H1 (cell line): ENCODE measurements at regions not wholly inside any gene's neighbourhood (a gene's known extent, or its start where the extent isn't known, plus 50 kb on each side); places are given as distances from the start of the nearest gene placed in this dataset.

ENCODE experiments used
- CTCF ChIA-PET: fragments of 300-600 bp; sonication (Branson Sonifier 250); formaldehyde crosslinking; loops from one replicate; lab custom pipeline; 2021; ENCODE audit not compliant: partially characterized antibody; lab: Charles Lee
- POLR2A ChIA-PET: fragments of 300-600 bp; sonication (Branson Sonifier 250); formaldehyde crosslinking; loops from one replicate; lab custom pipeline; 2021; ENCODE audit warnings: inconsistent platforms; ENCODE audit not compliant: partially characterized antibody; lab: Charles Lee
- DNase-seq, 2 experiments: peaks; one replicate each; pipeline versions ENCODE4 v3.0.0 to v3.0.0-alpha.2; 2010 to 2022; ENCODE audit warnings: low spot score in 2 of 2, low read depth in 1 of 2, mixed read lengths in 1 of 2
- FAIRE-seq: peaks from 2 replicates; lab custom pipeline; 2011; peaks lifted over from hg19 to GRCh38; lab: Jason Lieb, UNC
- H2AFZ ChIP-seq: 2 replicates; pipeline ENCODE4 v1.8.1; 2012; ENCODE audit warnings: low read length, inconsistent platforms
- H2AK5ac ChIP-seq: 2 replicates; pipeline ENCODE4 v1.6.1; 2013; ENCODE audit warnings: low read depth, low read length
- H2BK120ac ChIP-seq: replicated peaks from 2 replicates; pipeline ENCODE3; 2013; ENCODE audit warnings: low read depth, low read length, inconsistent platforms
- H2BK12ac ChIP-seq: 2 replicates; pipeline ENCODE4 v1.6.1; 2013; ENCODE audit warnings: low read depth, low read length
- H2BK15ac ChIP-seq: 2 replicates; pipeline ENCODE4 v1.6.1; 2013; ENCODE audit warnings: low read length
- H2BK20ac ChIP-seq: 2 replicates; pipeline ENCODE4 v1.6.1; 2013; ENCODE audit warnings: low read length
- H2BK5ac ChIP-seq: 2 replicates; pipeline ENCODE4 v1.6.1; 2013; ENCODE audit warnings: low read depth, low read length
- H3K14ac ChIP-seq: 2 replicates; pipeline ENCODE4 v1.6.1; 2013; ENCODE audit warnings: inconsistent platforms; ENCODE audit not compliant: insufficient read length
- H3K18ac ChIP-seq: 2 replicates; pipeline ENCODE4 v1.6.1; 2013; ENCODE audit warnings: low read length; ENCODE audit errors: extremely low read depth
- H3K23ac ChIP-seq: 2 replicates; pipeline ENCODE4 v1.6.1; 2013; ENCODE audit warnings: inconsistent platforms; ENCODE audit not compliant: insufficient read length
- H3K23me2 ChIP-seq: 2 replicates; pipeline ENCODE4 v1.6.1; 2013; ENCODE audit warnings: low read depth, low read length
- H3K27ac ChIP-seq: 2 replicates; pipeline ENCODE4 v1.6.1; 2011; ENCODE audit warnings: low read depth, low read length, inconsistent platforms
- H3K27me3 ChIP-seq, 4 experiments: replicated peaks in 1 of 4; 1 replicate in 1 of 4; 2 replicates in 3 of 4; pipeline versions ENCODE4 v1.6.1 to v1.8.1; 2011 to 2013; ENCODE audit warnings: low read length in 3 of 4, mild to moderate bottlenecking in 3 of 4, inconsistent platforms in 2 of 4, mixed read lengths in 2 of 4, moderate library complexity in 1 of 4; ENCODE audit not compliant: control insufficient read depth in 3 of 4, insufficient read depth in 3 of 4; ENCODE audit errors: extremely low read depth in 1 of 4
- H3K36me3 ChIP-seq, 4 experiments: 2 replicates each; pipeline versions ENCODE4 v1.6.1 to v1.8.1; 2011 to 2013; ENCODE audit warnings: mild to moderate bottlenecking in 4 of 4, low read length in 3 of 4, moderate library complexity in 2 of 4, control low read depth in 1 of 4, inconsistent platforms in 1 of 4; ENCODE audit not compliant: insufficient read depth in 4 of 4, control insufficient read depth in 2 of 4
- H3K4ac ChIP-seq: replicated peaks from 2 replicates; pipeline ENCODE3; 2013; ENCODE audit warnings: low read length, low read depth, mixed read lengths, inconsistent platforms; ENCODE audit not compliant: insufficient read length
- H3K4me1 ChIP-seq, 4 experiments: replicated peaks in 1 of 4; 1 replicate in 1 of 4; 2 replicates in 3 of 4; pipeline versions ENCODE4 v1.6.1 to v1.8.1; 2011 to 2013; ENCODE audit warnings: low read length in 3 of 4, inconsistent platforms in 2 of 4, mixed read lengths in 1 of 4; ENCODE audit not compliant: insufficient read depth in 4 of 4, control insufficient read depth in 3 of 4
- H3K4me2 ChIP-seq, 2 experiments: 2 replicates each; pipeline versions ENCODE4 v1.6.1 to v1.8.1; 2011 to 2013; ENCODE audit warnings: low read depth in 2 of 2, low read length in 2 of 2, control low read depth in 1 of 2, inconsistent platforms in 1 of 2, mild to moderate bottlenecking in 1 of 2; ENCODE audit not compliant: insufficient read depth in 1 of 2
- H3K4me3 ChIP-seq, 4 experiments: fragments of 200-600, 300-600 bp in 1 of 4; sonication (generic), shearing (Covaris generic), sonication (Bioruptor Twin) in 1 of 4; 2 replicates each; pipeline versions ENCODE4 v1.5.1 to v1.8.1; 2011 to 2016; ENCODE audit warnings: low read length in 4 of 4, low read depth in 3 of 4, control low read depth in 2 of 4, inconsistent platforms in 2 of 4, mild to moderate bottlenecking in 2 of 4, mixed read lengths in 1 of 4, moderate library complexity in 1 of 4; ENCODE audit not compliant: insufficient read depth in 2 of 4; ENCODE audit errors: extremely low read depth in 1 of 4
- H3K56ac ChIP-seq: replicated peaks from 2 replicates; pipeline ENCODE3; 2013; ENCODE audit warnings: low read depth, mild to moderate bottlenecking, mixed read lengths, low read length, inconsistent platforms; ENCODE audit not compliant: insufficient read length
- H3K79me1 ChIP-seq: 2 replicates; pipeline ENCODE4 v1.6.1; 2013; ENCODE audit warnings: low read depth, low read length, control low read depth
- H3K79me2 ChIP-seq, 2 experiments: 2 replicates each; pipeline versions ENCODE4 v1.6.1 to v1.8.1; 2012 to 2013; ENCODE audit warnings: low read length in 2 of 2, mild to moderate bottlenecking in 2 of 2, inconsistent platforms in 1 of 2; ENCODE audit not compliant: insufficient read depth in 2 of 2, control insufficient read depth in 1 of 2
- H3K9ac ChIP-seq, 4 experiments: replicated peaks in 1 of 4; 1 replicate in 1 of 4; 2 replicates in 3 of 4; pipeline versions ENCODE4 v1.6.1 to v1.8.1; 2011 to 2013; ENCODE audit warnings: low read depth in 3 of 4, low read length in 3 of 4, control low read depth in 2 of 4, mild to moderate bottlenecking in 2 of 4, moderate library complexity in 2 of 4, inconsistent platforms in 1 of 4; ENCODE audit errors: extremely low read depth in 1 of 4
- H3K9me3 ChIP-seq, 2 experiments: 2 replicates each; pipeline versions ENCODE4 v1.6.1 to v1.8.1; 2012 to 2013; ENCODE audit warnings: mild to moderate bottlenecking in 2 of 2, moderate library complexity in 2 of 2, control low read depth in 1 of 2, inconsistent platforms in 1 of 2, low read depth in 1 of 2, low read length in 1 of 2, mixed read lengths in 1 of 2; ENCODE audit not compliant: insufficient read depth in 2 of 2
- H4K20me1 ChIP-seq, 2 experiments: replicated peaks in 1 of 2; 2 replicates each; pipeline versions ENCODE3 to v1.8.1; 2011 to 2013; ENCODE audit warnings: inconsistent platforms in 2 of 2, low read length in 2 of 2, mild to moderate bottlenecking in 1 of 2; ENCODE audit not compliant: insufficient read depth in 2 of 2, control insufficient read depth in 1 of 2
- H4K5ac ChIP-seq: 2 replicates; pipeline ENCODE4 v1.6.1; 2013; ENCODE audit warnings: low read length, low read depth, mixed read lengths, inconsistent platforms; ENCODE audit not compliant: insufficient read length
- H4K8ac ChIP-seq: 2 replicates; pipeline ENCODE4 v1.8.0; 2013; ENCODE audit warnings: mild to moderate bottlenecking, moderate library complexity, low read length, inconsistent platforms; ENCODE audit not compliant: insufficient read depth; ENCODE audit errors: extremely low read depth
- H4K91ac ChIP-seq: replicated peaks from 2 replicates; pipeline ENCODE3; 2013; ENCODE audit warnings: low read length, mixed read lengths, inconsistent platforms; ENCODE audit not compliant: insufficient read length
- BRCA1 ChIP-seq: IDR thresholded peaks from 2 replicates; pipeline ENCODE4 v1.6.1; 2012; ENCODE audit warnings: low read depth, low read length, improper control_type of control experiment
- CBX8 ChIP-seq: fragments of 300-800, 300-1000 bp; sonication (generic); IDR thresholded peaks from 2 replicates; pipeline ENCODE4 v1.7.1; 2016; ENCODE audit warnings: low read depth, low read length, borderline replicate concordance
- KDM5A ChIP-seq: fragments of 200-600 bp; IDR thresholded peaks from 2 replicates; pipeline ENCODE4 v1.7.1; 2012; ENCODE audit warnings: mild to moderate bottlenecking, low read length, inconsistent platforms, mixed read lengths
- MAX ChIP-seq: IDR thresholded peaks from 2 replicates; pipeline ENCODE4 v1.6.1; 2012; ENCODE audit warnings: inconsistent platforms
- POU5F1 ChIP-seq: IDR thresholded peaks from 2 replicates; pipeline ENCODE4 v1.6.1; 2011; ENCODE audit warnings: low read depth, mild to moderate bottlenecking, low read length, moderate library complexity
- TCF12 ChIP-seq: IDR thresholded peaks from 2 replicates; pipeline ENCODE4 v1.6.1; 2011; ENCODE audit warnings: low read depth, mild to moderate bottlenecking, low read length
- YY1 ChIP-seq: IDR thresholded peaks from 2 replicates; pipeline ENCODE4 v1.6.1; 2011; ENCODE audit warnings: low read depth, mild to moderate bottlenecking, low read length
- WGBS, 2 experiments: shearing (Covaris generic) in 1 of 2; methylation state at CpG; one replicate each; pipeline versions ENCODE4 v1.1.6 to v1.1.7; 2013 to 2015; ENCODE audit warnings: low lambda C conversion rate in 2 of 2, mixed read lengths in 2 of 2, inconsistent platforms in 1 of 2, low coverage in 1 of 2, missing lambda C conversion rate in 1 of 2; ENCODE audit not compliant: insufficient replicate concordance in 2 of 2, insufficient coverage in 1 of 2, insufficient read length in 1 of 2; ENCODE audit errors: extremely low coverage in 1 of 2, missing lambda C conversion rate in 1 of 2; 5-methylcytosine and 5-hydroxymethylcytosine counted together

GRCh38 chr13:61830475-61830874 lies 414.8 kb upstream of the PCDH20 start:
- H2AFZ ChIP-seq: peak overlapping the region; percentile 71; the same call in 1 of the 2 replicates
- no peak overlapping the region for H4K5ac ChIP-seq
- H3K4me2 ChIP-seq: no peak overlapping the region
- H3K79me1 ChIP-seq: no peaks in the 10 kb centered on the region
- H3K4ac ChIP-seq: no peak overlapping the region
- H3K9me3 ChIP-seq: no peaks in the 10 kb centered on the region
- no peak overlapping the region for H2AK5ac ChIP-seq
- H3K79me2 ChIP-seq: no peaks in the 10 kb centered on the region
- no peak overlapping the region for H2BK120ac ChIP-seq
- no peak overlapping the region for H4K8ac ChIP-seq
- no peak for TF ChIP-seq TCF12
- TF ChIP-seq CBX8: no peak
- TF ChIP-seq POU5F1: no peak
- no peak for TF ChIP-seq KDM5A
- TF ChIP-seq MAX: no peak
- TF ChIP-seq YY1: no peak
- TF ChIP-seq BRCA1: no peak
- TF ChIP-seq, all 59 proteins: peak for 0
- Histone ChIP-seq H3K9ac (no peak overlapping the region), H3K27ac (no peak overlapping the region), H4K91ac (no peak overlapping the region), H3K4me3 (no peak overlapping the region), H3K27me3 (no peaks in the 10 kb centered on the region), H2BK12ac (no peak overlapping the region), H3K23ac (no peak overlapping the region), H3K4me1 (peaks cover 0 to 2% (median 0%) of the 10 kb centered on the region in 4 experiments; a peak in 1 of 7 replicates), H3K56ac (no peak overlapping the region), H3K23me2 (no peaks in the 10 kb centered on the region), H3K36me3 (no peaks in the 10 kb centered on the region), H3K18ac (no peak overlapping the region), H3K14ac (no peak overlapping the region), H2BK5ac (no peak overlapping the region), H4K20me1 (no peaks in the 10 kb centered on the region), H2BK15ac (no peak overlapping the region), H2BK20ac (no peak overlapping the region)
- CTCF ChIA-PET: no interaction called here
- FAIRE-seq: no peak
- WGBS, 2 experiments: 73% methylated on average over 1 of the region's 1 CpG; no CpG with 5 or more reads in 1 of the 2 experiments
- POLR2A ChIA-PET: no interaction called here
- DNase-seq: no peak
